ENCODE measurements at regions not wholly inside any gene's neighbourhood (a gene's known extent, or its start where the extent isn't known, plus 50 kb on each side); places are given as distances from the start of the nearest gene placed in this dataset.

DNA sequence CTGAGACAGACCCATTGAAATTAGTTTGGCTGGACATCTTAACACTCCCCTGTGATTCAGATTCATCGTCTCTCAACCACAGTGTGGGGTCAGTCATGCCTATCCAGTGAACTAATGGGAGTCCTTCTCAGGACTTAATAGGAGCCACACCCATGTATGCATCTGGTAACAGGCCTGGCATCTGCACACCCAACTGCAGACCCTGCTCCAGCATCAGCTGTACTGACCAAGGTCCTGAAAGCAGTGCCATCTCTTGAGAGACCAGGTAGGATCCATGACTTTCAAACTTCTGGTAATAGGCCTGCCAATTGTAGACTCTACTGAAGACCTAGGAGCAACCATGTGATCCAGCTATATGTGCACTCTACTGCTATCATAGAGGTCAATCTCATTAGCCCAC is 363.6 kb upstream of the POU3F2 start:
- H3K4me1 Mint-ChIP-seq, result no peaks in the 10 kb centered on the region
- H3K27ac Mint-ChIP-seq (ENCODE audit: unreplicated experiment), result no peak overlapping the region
- TF ChIP-seq, protein P1, sequence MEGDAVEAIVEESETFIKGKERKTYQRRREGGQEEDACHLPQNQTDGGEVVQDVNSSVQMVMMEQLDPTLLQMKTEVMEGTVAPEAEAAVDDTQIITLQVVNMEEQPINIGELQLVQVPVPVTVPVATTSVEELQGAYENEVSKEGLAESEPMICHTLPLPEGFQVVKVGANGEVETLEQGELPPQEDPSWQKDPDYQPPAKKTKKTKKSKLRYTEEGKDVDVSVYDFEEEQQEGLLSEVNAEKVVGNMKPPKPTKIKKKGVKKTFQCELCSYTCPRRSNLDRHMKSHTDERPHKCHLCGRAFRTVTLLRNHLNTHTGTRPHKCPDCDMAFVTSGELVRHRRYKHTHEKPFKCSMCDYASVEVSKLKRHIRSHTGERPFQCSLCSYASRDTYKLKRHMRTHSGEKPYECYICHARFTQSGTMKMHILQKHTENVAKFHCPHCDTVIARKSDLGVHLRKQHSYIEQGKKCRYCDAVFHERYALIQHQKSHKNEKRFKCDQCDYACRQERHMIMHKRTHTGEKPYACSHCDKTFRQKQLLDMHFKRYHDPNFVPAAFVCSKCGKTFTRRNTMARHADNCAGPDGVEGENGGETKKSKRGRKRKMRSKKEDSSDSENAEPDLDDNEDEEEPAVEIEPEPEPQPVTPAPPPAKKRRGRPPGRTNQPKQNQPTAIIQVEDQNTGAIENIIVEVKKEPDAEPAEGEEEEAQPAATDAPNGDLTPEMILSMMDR (conservative IDR thresholded peaks at IDR 0.05), result no peak
- peaks cover 5% of the 10 kb centered on the region for H3K36me3 Mint-ChIP-seq (ENCODE audit: low read depth)
- H3K4me3 Mint-ChIP-seq, result no peak overlapping the region
- peaks cover 7% of the 10 kb centered on the region for H3K9me3 Mint-ChIP-seq
- no peaks in the 10 kb centered on the region for H3K27me3 Mint-ChIP-seq (ENCODE audit: low read depth)
- no peak for DNase-seq (ENCODE audit: low read depth, low spot score)

DNA sequence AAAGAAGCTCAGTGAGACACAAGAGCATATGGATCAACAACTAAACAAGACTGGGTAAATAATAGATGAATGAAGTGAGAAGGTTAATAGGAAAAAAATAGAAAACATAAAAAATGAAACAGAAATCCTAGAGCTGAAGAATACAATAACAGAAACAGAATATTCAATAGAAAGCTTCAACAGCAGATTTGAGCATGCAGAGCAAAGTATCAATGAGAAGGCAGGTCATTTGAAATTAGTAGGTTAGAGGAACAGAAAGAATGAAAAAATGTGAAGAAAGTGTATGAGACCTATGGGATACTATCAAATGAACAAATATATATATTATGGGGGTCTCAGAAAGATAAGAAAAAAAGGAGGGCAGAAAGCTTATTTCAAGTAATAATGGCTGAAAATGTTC is 362.9 kb upstream of the POU3F2 start:
- H3K27ac Mint-ChIP-seq (ENCODE audit: unreplicated experiment), result no peak overlapping the region
- no peaks in the 10 kb centered on the region for H3K4me1 Mint-ChIP-seq
- TF ChIP-seq, protein P1 (conservative IDR thresholded peaks at IDR 0.05), result no peak
- no peaks in the 10 kb centered on the region for H3K27me3 Mint-ChIP-seq (ENCODE audit: low read depth)
- peaks cover 5% of the 10 kb centered on the region for H3K36me3 Mint-ChIP-seq (ENCODE audit: low read depth)
- H3K4me3 Mint-ChIP-seq, result no peak overlapping the region
- DNase-seq (ENCODE audit: low read depth, low spot score), result no peak
- peaks cover 9% of the 10 kb centered on the region for H3K9me3 Mint-ChIP-seq

DNA sequence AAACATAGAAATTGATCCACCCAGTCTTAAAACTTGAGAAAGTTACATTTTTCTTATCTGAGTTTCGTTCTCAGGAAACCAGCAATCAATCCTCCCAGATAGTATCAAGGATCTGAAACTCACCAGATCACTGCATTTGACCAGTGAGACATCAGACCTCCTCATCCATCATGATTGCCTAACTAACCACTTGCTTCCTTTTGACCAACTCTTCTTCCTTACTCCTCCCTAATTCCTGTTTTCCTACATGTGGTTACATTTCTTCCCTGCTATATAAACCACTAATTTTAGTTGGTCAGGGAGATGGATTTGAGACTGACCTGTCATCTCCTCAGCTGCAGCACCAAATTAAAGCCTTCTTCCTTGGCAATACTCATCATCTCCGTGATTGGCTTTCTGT is 357.1 kb upstream of the POU3F2 start:
- Mint-ChIP-seq H3K36me3 (ENCODE audit: low read depth) (peaks cover 7% of the 10 kb centered on the region), H3K27ac (ENCODE audit: unreplicated experiment) (no peak overlapping the region), H3K4me1 (no peaks in the 10 kb centered on the region), H3K27me3 (ENCODE audit: low read depth) (no peaks in the 10 kb centered on the region), H3K9me3 (peaks cover 10% of the 10 kb centered on the region), H3K4me3 (no peak overlapping the region)
- TF ChIP-seq, protein P1 (conservative IDR thresholded peaks at IDR 0.05), result no peak
- DNase-seq (ENCODE audit: low read depth, low spot score), result no peak

DNA sequence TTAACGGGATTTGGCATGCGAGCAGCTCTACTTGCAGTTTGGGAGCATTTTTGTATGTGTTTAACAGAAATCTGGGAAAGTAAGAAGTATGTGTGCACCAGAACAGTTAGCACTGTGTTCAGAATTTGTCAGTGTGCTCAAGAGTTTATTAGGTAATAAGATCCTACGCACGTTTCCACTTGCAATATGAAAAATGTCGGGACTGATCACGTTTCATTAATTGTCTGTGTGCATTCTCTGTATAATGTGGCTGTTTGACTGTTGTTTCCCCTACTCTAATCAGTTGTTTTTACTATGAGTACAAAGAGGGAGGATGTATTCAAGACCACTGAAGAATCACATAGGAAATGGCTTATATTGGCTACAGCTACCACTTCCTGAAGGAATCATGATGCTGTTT is 349.7 kb upstream of the POU3F2 start:
- TF ChIP-seq, protein P1 (conservative IDR thresholded peaks at IDR 0.05), result no peak
- H3K9me3 Mint-ChIP-seq, result peaks cover 6% of the 10 kb centered on the region
- H3K4me1 Mint-ChIP-seq, result peaks cover 50% of the 10 kb centered on the region
- H3K36me3 Mint-ChIP-seq (ENCODE audit: low read depth), result peaks cover 7% of the 10 kb centered on the region
- no peak overlapping the region for H3K4me3 Mint-ChIP-seq
- H3K27ac Mint-ChIP-seq (ENCODE audit: unreplicated experiment), result peak overlapping the region; percentile 8
- H3K27me3 Mint-ChIP-seq (ENCODE audit: low read depth), result peaks cover 3% of the 10 kb centered on the region
- DNase-seq (ENCODE audit: low read depth, low spot score), result no peak

DNA sequence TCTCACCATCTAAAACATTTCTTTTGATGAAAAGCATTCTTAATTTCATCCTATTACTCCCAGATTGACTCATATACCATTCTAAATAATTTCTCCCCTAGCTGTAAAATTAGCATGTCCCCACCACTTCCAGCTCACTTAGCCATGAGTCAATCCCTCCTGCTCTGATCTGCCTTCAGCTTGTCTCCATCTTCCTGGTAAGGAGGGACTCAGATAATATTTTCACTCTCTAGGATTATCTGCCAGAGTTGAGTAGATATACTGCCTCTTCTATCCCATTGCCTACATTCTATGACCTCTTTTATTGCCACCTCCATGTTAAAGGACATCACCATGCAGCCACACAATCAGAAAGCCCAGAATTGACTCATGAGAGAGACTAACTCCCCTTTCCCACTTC is 348.8 kb upstream of the POU3F2 start:
- H3K27ac Mint-ChIP-seq (ENCODE audit: unreplicated experiment), result peak overlapping the region; percentile 14
- peak overlapping the region; percentile 37 for H3K4me3 Mint-ChIP-seq
- peaks cover 6% of the 10 kb centered on the region for H3K27me3 Mint-ChIP-seq (ENCODE audit: low read depth)
- peaks cover 50% of the 10 kb centered on the region for H3K4me1 Mint-ChIP-seq
- peaks cover under 1% of the 10 kb centered on the region for H3K9me3 Mint-ChIP-seq
- TF ChIP-seq, protein P1 (conservative IDR thresholded peaks at IDR 0.05), result no peak
- DNase-seq (ENCODE audit: low read depth, low spot score), result no peak
- H3K36me3 Mint-ChIP-seq (ENCODE audit: low read depth), result no peaks in the 10 kb centered on the region

DNA sequence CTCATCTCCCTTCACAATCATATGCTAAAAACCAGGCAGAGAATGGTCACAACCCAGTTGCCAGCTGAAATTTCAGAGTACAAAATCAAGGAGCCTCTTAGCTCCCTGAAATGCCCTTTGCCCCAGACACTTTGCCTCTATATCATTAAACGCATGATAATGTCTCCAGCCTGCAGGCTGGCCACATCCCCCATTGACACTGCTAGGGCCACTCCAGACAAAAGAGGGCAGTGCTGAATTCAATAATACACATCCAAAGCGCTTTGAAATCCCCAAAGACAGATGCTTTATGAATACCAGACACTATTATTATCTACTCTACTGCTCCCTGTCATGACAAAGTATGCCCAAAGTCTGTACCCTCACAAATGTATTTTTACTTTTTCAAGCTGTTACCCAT is 348.3 kb upstream of the POU3F2 start:
- TF ChIP-seq, protein P1 (conservative IDR thresholded peaks at IDR 0.05), result no peak
- H3K27ac Mint-ChIP-seq (ENCODE audit: unreplicated experiment), result peak overlapping the region; percentile 14
- H3K4me3 Mint-ChIP-seq, result peak overlapping the region; percentile 37
- no peak for DNase-seq (ENCODE audit: low read depth, low spot score)
- H3K36me3 Mint-ChIP-seq (ENCODE audit: low read depth), result no peaks in the 10 kb centered on the region
- no peaks in the 10 kb centered on the region for H3K9me3 Mint-ChIP-seq
- H3K27me3 Mint-ChIP-seq (ENCODE audit: low read depth), result peaks cover 10% of the 10 kb centered on the region
- H3K4me1 Mint-ChIP-seq, result peaks cover 50% of the 10 kb centered on the region
